ENCODE measurements at regions not wholly inside any gene's neighbourhood (a gene's known extent, or its start where the extent isn't known, plus 50 kb on each side); places are given as distances from the start of the nearest gene placed in this dataset.
"Not testable (repeated sequence)": the region's sequence is repeated elsewhere in the genome, so short reads cannot be mapped to it uniquely, and the experiment has no call there.

- H3K4ac ChIP-seq (ENCODE audit: low read depth, low read length); H3K18ac ChIP-seq (ENCODE audit: low read length); H3K4me1 ChIP-seq (ENCODE audit: control insufficient read depth, low read depth, low read length); DNase-seq; H2BK15ac ChIP-seq (replicated peaks; ENCODE audit: low read depth); H3K27ac ChIP-seq (ENCODE audit: low read depth, low read length); H3K79me1 ChIP-seq (ENCODE audit: low read length); H3K4me2 ChIP-seq (ENCODE audit: low read length); H3K9ac ChIP-seq (ENCODE audit: low read length); H2AK5ac ChIP-seq (ENCODE audit: low read length); H2BK120ac ChIP-seq (ENCODE audit: low read depth, low read length); H3K4me3 ChIP-seq (ENCODE audit: low read length); H3K36me3 ChIP-seq (ENCODE audit: control insufficient read depth, insufficient read depth, low read length); H4K8ac ChIP-seq (ENCODE audit: low read depth, low read length); H3K27me3 ChIP-seq (ENCODE audit: insufficient read depth, low read length, poor library complexity); H2BK5ac ChIP-seq (ENCODE audit: low read length); H4K5ac ChIP-seq (ENCODE audit: low read length); H3K56ac ChIP-seq (ENCODE audit: low read length); H3K79me2 ChIP-seq (ENCODE audit: control insufficient read depth, insufficient read depth, low read length); H3K23ac ChIP-seq (ENCODE audit: low read length): not testable (repeated sequence)
- no CpG with 5 or more reads among the region's 21 CpGs for WGBS (ENCODE audit: extremely low coverage, insufficient coverage, low lambda C conversion rate)
Observed at GRCh38 chr9:41653560-41654340, 464.6 kb upstream of the ZNG1F start.

GRCh38 chr9:41652800-41653199 lies 463.7 kb upstream of the ZNG1F start:
- not testable (repeated sequence) for H3K36me3 ChIP-seq (ENCODE audit: control insufficient read depth, insufficient read depth, low read length); H3K4me1 ChIP-seq (ENCODE audit: control insufficient read depth, low read depth, low read length); H3K9ac ChIP-seq (ENCODE audit: low read length); H3K79me2 ChIP-seq (ENCODE audit: control insufficient read depth, insufficient read depth, low read length); H2BK120ac ChIP-seq (ENCODE audit: low read depth, low read length); H3K56ac ChIP-seq (ENCODE audit: low read length); H2BK5ac ChIP-seq (ENCODE audit: low read length); H3K4me3 ChIP-seq (ENCODE audit: low read length); H3K27ac ChIP-seq (ENCODE audit: low read depth, low read length); H3K4me2 ChIP-seq (ENCODE audit: low read length); H3K18ac ChIP-seq (ENCODE audit: low read length); H2BK15ac ChIP-seq (replicated peaks; ENCODE audit: low read depth); H2AK5ac ChIP-seq (ENCODE audit: low read length); DNase-seq; H3K4ac ChIP-seq (ENCODE audit: low read depth, low read length); H3K23ac ChIP-seq (ENCODE audit: low read length); H4K5ac ChIP-seq (ENCODE audit: low read length); H3K79me1 ChIP-seq (ENCODE audit: low read length); H3K27me3 ChIP-seq (ENCODE audit: insufficient read depth, low read length, poor library complexity); H4K8ac ChIP-seq (ENCODE audit: low read depth, low read length)
- no CpG with 5 or more reads among the region's 17 CpGs for WGBS (ENCODE audit: extremely low coverage, insufficient coverage, low lambda C conversion rate)

GRCh38 chr9:41652100-41652713 lies 463.1 kb upstream of the ZNG1F start:
- H3K56ac ChIP-seq (ENCODE audit: low read length); H3K36me3 ChIP-seq (ENCODE audit: control insufficient read depth, insufficient read depth, low read length); H2BK120ac ChIP-seq (ENCODE audit: low read depth, low read length); H3K4me3 ChIP-seq (ENCODE audit: low read length); H2AK5ac ChIP-seq (ENCODE audit: low read length); H3K4me1 ChIP-seq (ENCODE audit: control insufficient read depth, low read depth, low read length); H3K27me3 ChIP-seq (ENCODE audit: insufficient read depth, low read length, poor library complexity); H3K4ac ChIP-seq (ENCODE audit: low read depth, low read length); H4K5ac ChIP-seq (ENCODE audit: low read length); H3K79me2 ChIP-seq (ENCODE audit: control insufficient read depth, insufficient read depth, low read length); DNase-seq; H2BK5ac ChIP-seq (ENCODE audit: low read length); H4K8ac ChIP-seq (ENCODE audit: low read depth, low read length); H3K9ac ChIP-seq (ENCODE audit: low read length); H2BK15ac ChIP-seq (replicated peaks; ENCODE audit: low read depth); H3K23ac ChIP-seq (ENCODE audit: low read length); H3K4me2 ChIP-seq (ENCODE audit: low read length); H3K27ac ChIP-seq (ENCODE audit: low read depth, low read length); H3K79me1 ChIP-seq (ENCODE audit: low read length); H3K18ac ChIP-seq (ENCODE audit: low read length): not testable (repeated sequence)
- WGBS (ENCODE audit: extremely low coverage, insufficient coverage, low lambda C conversion rate): no CpG with 5 or more reads among the region's 29 CpGs

- not testable (repeated sequence) for H3K36me3 ChIP-seq (ENCODE audit: control insufficient read depth, insufficient read depth, low read length); H3K27me3 ChIP-seq (ENCODE audit: insufficient read depth, low read length, poor library complexity); H4K5ac ChIP-seq (ENCODE audit: low read length); H3K4me1 ChIP-seq (ENCODE audit: control insufficient read depth, low read depth, low read length); H3K79me2 ChIP-seq (ENCODE audit: control insufficient read depth, insufficient read depth, low read length); H3K18ac ChIP-seq (ENCODE audit: low read length); H3K23ac ChIP-seq (ENCODE audit: low read length); H2AK5ac ChIP-seq (ENCODE audit: low read length); H4K8ac ChIP-seq (ENCODE audit: low read depth, low read length); H2BK15ac ChIP-seq (replicated peaks; ENCODE audit: low read depth); H3K27ac ChIP-seq (ENCODE audit: low read depth, low read length); DNase-seq; H3K4me2 ChIP-seq (ENCODE audit: low read length); H3K56ac ChIP-seq (ENCODE audit: low read length); H2BK5ac ChIP-seq (ENCODE audit: low read length); H2BK120ac ChIP-seq (ENCODE audit: low read depth, low read length); H3K79me1 ChIP-seq (ENCODE audit: low read length); H3K4ac ChIP-seq (ENCODE audit: low read depth, low read length); H3K9ac ChIP-seq (ENCODE audit: low read length); H3K4me3 ChIP-seq (ENCODE audit: low read length)
- WGBS (ENCODE audit: extremely low coverage, insufficient coverage, low lambda C conversion rate): no CpG with 5 or more reads among the region's 5 CpGs
Observed at GRCh38 chr9:41650086-41650485, 461.0 kb upstream of the ZNG1F start.

GRCh38 chr9:41648564-41648963 lies 459.4 kb upstream of the ZNG1F start:
- not testable (repeated sequence) for DNase-seq; H3K27ac ChIP-seq (ENCODE audit: low read depth, low read length); H3K9ac ChIP-seq (ENCODE audit: low read length); H3K4me2 ChIP-seq (ENCODE audit: low read length); H2BK120ac ChIP-seq (ENCODE audit: low read depth, low read length); H3K4me1 ChIP-seq (ENCODE audit: control insufficient read depth, low read depth, low read length); H3K4ac ChIP-seq (ENCODE audit: low read depth, low read length); H3K56ac ChIP-seq (ENCODE audit: low read length); H3K18ac ChIP-seq (ENCODE audit: low read length); H4K5ac ChIP-seq (ENCODE audit: low read length); H2AK5ac ChIP-seq (ENCODE audit: low read length); H3K4me3 ChIP-seq (ENCODE audit: low read length); H3K36me3 ChIP-seq (ENCODE audit: control insufficient read depth, insufficient read depth, low read length); H3K79me1 ChIP-seq (ENCODE audit: low read length); H3K79me2 ChIP-seq (ENCODE audit: control insufficient read depth, insufficient read depth, low read length); H2BK5ac ChIP-seq (ENCODE audit: low read length); H3K23ac ChIP-seq (ENCODE audit: low read length); H4K8ac ChIP-seq (ENCODE audit: low read depth, low read length); H2BK15ac ChIP-seq (replicated peaks; ENCODE audit: low read depth); H3K27me3 ChIP-seq (ENCODE audit: insufficient read depth, low read length, poor library complexity)
- no CpG with 5 or more reads among the region's 19 CpGs for WGBS (ENCODE audit: extremely low coverage, insufficient coverage, low lambda C conversion rate)
